HUES6 (cell line): ENCODE measurements at regions not wholly inside any gene's neighbourhood (a gene's known extent, or its start where the extent isn't known, plus 50 kb on each side); places are given as distances from the start of the nearest gene placed in this dataset.

ENCODE experiments used
- H3K27ac ChIP-seq: 2 replicates; pipeline ENCODE4 v1.7.0; 2013; ENCODE audit warnings: low read depth, mild to moderate bottlenecking, low read length, inconsistent platforms
- H3K27me3 ChIP-seq: 2 replicates; pipeline ENCODE4 v1.6.1; 2013; ENCODE audit warnings: low read length; ENCODE audit not compliant: control insufficient read depth, insufficient read depth
- H3K36me3 ChIP-seq: 2 replicates; pipeline ENCODE4 v1.6.1; 2013; ENCODE audit warnings: low read length; ENCODE audit not compliant: control insufficient read depth, insufficient read depth
- H3K4me1 ChIP-seq: 2 replicates; pipeline ENCODE4 v1.6.1; 2013; ENCODE audit warnings: low read length; ENCODE audit not compliant: control insufficient read depth, insufficient read depth
- H3K4me3 ChIP-seq: 2 replicates; pipeline ENCODE4 v1.5.1; 2013; ENCODE audit warnings: low read depth, low read length
- H3K9ac ChIP-seq: one replicate; pipeline ENCODE4 v1.6.1; 2013; ENCODE audit warnings: mild to moderate bottlenecking, low read length
- H3K9me3 ChIP-seq: 2 replicates; pipeline ENCODE4 v1.6.1; 2013; ENCODE audit warnings: low read depth, low read length; ENCODE audit not compliant: control insufficient read depth, insufficient read depth

GRCh38 chr13:88376760-88377388, 705.7 kb downstream of the SLITRK5 start:
- Histone ChIP-seq H3K36me3 (no peaks in the 10 kb centered on the region), H3K4me3 (no peak overlapping the region), H3K27me3 (no peaks in the 10 kb centered on the region), H3K9me3 (peaks cover 14% of the 10 kb centered on the region), H3K9ac (no peak overlapping the region), H3K27ac (no peak overlapping the region), H3K4me1 (no peaks in the 10 kb centered on the region)

GRCh38 chr13:88377852-88378251, 706.7 kb downstream of the SLITRK5 start:
- Histone ChIP-seq H3K27ac (no peak overlapping the region), H3K36me3 (no peaks in the 10 kb centered on the region), H3K9me3 (peaks cover 14% of the 10 kb centered on the region), H3K9ac (no peak overlapping the region), H3K27me3 (no peaks in the 10 kb centered on the region), H3K4me3 (no peak overlapping the region), H3K4me1 (no peaks in the 10 kb centered on the region)

DNA sequence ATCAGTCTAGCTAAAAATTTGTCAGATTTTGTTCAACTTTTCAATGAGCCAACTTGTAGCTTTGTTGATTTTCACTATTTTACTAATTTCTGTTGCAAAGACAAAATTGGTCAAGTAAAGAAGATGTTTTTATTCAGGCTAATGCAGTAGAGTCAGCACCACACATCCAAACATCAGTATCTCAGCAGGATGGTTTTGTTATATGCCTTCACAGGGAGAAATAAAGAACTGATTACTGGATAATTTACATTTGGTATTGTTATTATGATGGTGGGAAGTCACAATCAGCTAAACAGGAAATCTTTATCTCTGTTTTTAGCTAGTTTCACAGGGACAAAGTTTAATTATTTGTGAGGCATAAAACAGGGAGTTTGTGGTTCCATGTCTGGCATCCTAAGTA, 713.4 kb downstream of the SLITRK5 start:
- peaks cover 8% of the 10 kb centered on the region; the same call in 1 of the 2 replicates for H3K4me1 ChIP-seq
- no peaks in the 10 kb centered on the region for H3K36me3 ChIP-seq
- no peaks in the 10 kb centered on the region for H3K27me3 ChIP-seq
- no peak overlapping the region for H3K27ac ChIP-seq
- no peaks in the 10 kb centered on the region for H3K9me3 ChIP-seq
- H3K4me3 ChIP-seq = no peak overlapping the region
- no peak overlapping the region for H3K9ac ChIP-seq

DNA sequence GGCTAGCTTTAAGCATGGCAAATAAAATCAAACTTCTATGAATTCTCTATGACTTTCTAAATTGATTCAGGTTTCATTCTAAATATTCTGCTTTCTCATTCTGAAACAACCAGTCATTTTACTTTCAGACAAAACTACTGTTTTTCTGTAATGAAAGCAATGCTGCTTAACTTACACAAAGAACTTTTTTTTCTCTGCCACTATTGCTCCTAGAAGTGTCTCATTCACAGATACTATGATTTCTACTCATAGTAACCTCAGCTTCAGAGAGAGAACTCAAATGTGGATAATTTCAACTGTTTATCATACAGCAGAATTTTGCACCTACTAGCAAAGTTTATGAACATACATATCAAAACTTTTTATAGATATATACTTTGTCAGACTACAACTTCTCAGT, 724.6 kb downstream of the SLITRK5 start:
- Histone ChIP-seq H3K27me3 (no peaks in the 10 kb centered on the region), H3K4me1 (no peaks in the 10 kb centered on the region), H3K9ac (no peak overlapping the region), H3K4me3 (no peak overlapping the region), H3K27ac (no peak overlapping the region), H3K36me3 (no peaks in the 10 kb centered on the region), H3K9me3 (no peaks in the 10 kb centered on the region)

DNA sequence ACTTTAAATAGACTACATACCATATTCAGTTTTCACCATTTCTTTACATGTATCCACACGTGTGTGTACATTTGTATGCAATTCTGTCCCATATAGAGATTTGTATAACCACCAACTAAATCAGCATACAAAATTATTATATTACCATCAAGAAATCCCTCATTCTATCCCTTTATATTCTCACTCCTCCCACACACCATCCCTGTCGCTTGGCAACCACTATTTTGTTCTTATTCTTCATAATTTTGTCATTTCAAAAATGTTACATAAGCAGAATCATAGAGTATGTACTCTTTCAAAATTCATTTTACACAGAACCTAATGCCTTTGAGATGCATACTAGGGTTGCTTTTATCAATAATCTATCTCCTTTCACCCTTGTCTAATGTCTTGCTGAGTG, 740.5 kb downstream of the SLITRK5 start:
- peaks cover 3% of the 10 kb centered on the region for H3K4me1 ChIP-seq
- no peaks in the 10 kb centered on the region for H3K27me3 ChIP-seq
- H3K9ac ChIP-seq = no peak overlapping the region
- no peak overlapping the region for H3K4me3 ChIP-seq
- H3K9me3 ChIP-seq = no peaks in the 10 kb centered on the region
- no peak overlapping the region for H3K27ac ChIP-seq
- H3K36me3 ChIP-seq = no peaks in the 10 kb centered on the region

- H3K9ac ChIP-seq = no peak overlapping the region
- no peaks in the 10 kb centered on the region for H3K27me3 ChIP-seq
- H3K4me1 ChIP-seq = peaks cover 8% of the 10 kb centered on the region
- no peaks in the 10 kb centered on the region for H3K36me3 ChIP-seq
- no peak overlapping the region for H3K4me3 ChIP-seq
- no peak overlapping the region for H3K27ac ChIP-seq
- no peaks in the 10 kb centered on the region for H3K9me3 ChIP-seq
Observed at GRCh38 chr13:88417801-88418200, 746.6 kb downstream of the SLITRK5 start.

DNA sequence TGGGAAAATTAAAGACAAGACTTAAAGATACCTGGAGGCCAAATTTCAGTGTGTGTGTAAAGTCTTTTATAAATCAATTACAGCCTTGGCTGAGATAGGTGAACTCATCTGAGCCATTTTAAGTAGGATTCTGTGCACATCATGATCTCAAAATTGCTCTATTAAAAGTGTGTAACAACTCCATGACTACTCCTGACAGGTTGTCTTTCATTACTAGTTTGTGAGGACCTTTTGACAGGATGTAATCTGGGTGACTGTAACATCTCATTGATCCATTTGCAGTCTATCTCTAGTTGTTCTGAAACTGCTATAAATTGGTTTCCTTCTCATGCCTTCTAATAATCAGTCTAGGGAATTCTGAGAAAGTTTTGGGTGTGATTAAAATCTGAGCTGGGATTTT, 753.3 kb downstream of the SLITRK5 start:
- Histone ChIP-seq H3K27ac (no peak overlapping the region), H3K9ac (no peak overlapping the region), H3K4me1 (no peaks in the 10 kb centered on the region), H3K4me3 (no peak overlapping the region), H3K27me3 (no peaks in the 10 kb centered on the region), H3K9me3 (peaks cover 11% of the 10 kb centered on the region), H3K36me3 (no peaks in the 10 kb centered on the region)

GRCh38 chr13:88426661-88427060, 755.5 kb downstream of the SLITRK5 start:
- Histone ChIP-seq H3K9me3 (peaks cover 11% of the 10 kb centered on the region), H3K9ac (no peak overlapping the region), H3K27ac (no peak overlapping the region), H3K4me1 (no peaks in the 10 kb centered on the region), H3K36me3 (no peaks in the 10 kb centered on the region), H3K4me3 (no peak overlapping the region), H3K27me3 (no peaks in the 10 kb centered on the region)

DNA sequence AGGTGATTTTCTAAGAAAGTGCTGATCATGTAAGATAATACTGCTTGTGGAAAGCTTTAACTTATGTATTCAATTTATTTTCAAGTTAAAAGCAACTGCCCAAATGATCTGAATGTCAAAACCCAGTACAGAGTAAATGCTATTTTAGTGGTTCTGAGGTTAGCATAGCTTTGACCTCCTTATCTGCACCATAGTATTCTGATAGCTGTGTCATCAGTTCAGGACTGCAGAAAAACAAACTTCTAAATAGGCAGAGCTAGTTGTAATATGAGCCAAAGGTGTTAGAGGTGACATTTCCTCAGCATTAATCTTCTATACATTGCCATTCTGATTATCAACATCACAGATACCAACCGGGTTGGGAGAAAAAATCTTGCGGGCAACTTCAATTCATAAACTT, 758.7 kb downstream of the SLITRK5 start:
- Histone ChIP-seq H3K27me3 (no peaks in the 10 kb centered on the region), H3K9ac (no peak overlapping the region), H3K36me3 (no peaks in the 10 kb centered on the region), H3K4me3 (no peak overlapping the region), H3K9me3 (peaks cover 21% of the 10 kb centered on the region), H3K4me1 (no peaks in the 10 kb centered on the region), H3K27ac (no peak overlapping the region)

DNA sequence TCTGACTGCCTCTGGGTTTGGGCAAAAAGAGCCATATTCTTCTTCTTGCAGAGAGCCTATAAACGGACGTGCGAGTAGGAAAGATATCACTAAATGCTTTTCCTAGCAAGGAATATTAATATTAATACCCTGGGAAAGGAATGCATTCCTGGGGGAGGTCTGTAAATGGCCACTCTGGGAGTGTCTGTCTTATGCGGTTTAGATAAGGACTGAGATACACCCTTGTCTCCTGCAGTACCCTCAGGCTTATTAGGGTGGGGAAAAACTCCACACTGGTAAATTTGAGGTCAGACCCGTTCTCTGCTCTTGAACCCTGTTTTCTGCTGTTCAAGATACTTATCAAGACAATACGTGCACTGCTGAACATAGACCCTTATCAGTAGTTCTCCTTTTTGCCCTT, 763.8 kb downstream of the SLITRK5 start:
- H3K9me3 ChIP-seq = peaks cover 19% of the 10 kb centered on the region
- H3K9ac ChIP-seq = no peak overlapping the region
- H3K27ac ChIP-seq = no peak overlapping the region
- H3K36me3 ChIP-seq = no peaks in the 10 kb centered on the region
- H3K4me1 ChIP-seq = no peaks in the 10 kb centered on the region
- H3K4me3 ChIP-seq = no peak overlapping the region
- no peaks in the 10 kb centered on the region for H3K27me3 ChIP-seq

DNA sequence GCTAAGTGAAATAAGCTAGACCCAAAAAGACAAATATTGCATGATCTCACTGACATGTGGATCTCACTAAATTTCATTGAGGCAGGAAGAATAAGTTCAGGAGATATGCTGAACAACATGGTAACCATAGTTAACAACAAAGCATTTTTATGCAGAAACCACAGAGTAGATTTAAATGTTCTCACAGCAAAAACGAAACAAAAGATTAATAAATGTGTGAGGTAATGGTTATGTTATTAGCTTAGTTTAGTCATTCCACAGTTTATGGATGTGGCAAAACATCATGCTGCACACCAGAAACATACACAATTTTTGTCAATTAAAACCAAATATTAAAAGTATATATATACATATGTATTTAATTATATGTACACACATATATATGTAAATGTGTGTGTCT, 765.8 kb downstream of the SLITRK5 start:
- peaks cover 19% of the 10 kb centered on the region for H3K9me3 ChIP-seq
- no peaks in the 10 kb centered on the region for H3K36me3 ChIP-seq
- no peaks in the 10 kb centered on the region for H3K4me1 ChIP-seq
- no peak overlapping the region for H3K9ac ChIP-seq
- no peak overlapping the region for H3K27ac ChIP-seq
- no peaks in the 10 kb centered on the region for H3K27me3 ChIP-seq
- no peak overlapping the region for H3K4me3 ChIP-seq

DNA sequence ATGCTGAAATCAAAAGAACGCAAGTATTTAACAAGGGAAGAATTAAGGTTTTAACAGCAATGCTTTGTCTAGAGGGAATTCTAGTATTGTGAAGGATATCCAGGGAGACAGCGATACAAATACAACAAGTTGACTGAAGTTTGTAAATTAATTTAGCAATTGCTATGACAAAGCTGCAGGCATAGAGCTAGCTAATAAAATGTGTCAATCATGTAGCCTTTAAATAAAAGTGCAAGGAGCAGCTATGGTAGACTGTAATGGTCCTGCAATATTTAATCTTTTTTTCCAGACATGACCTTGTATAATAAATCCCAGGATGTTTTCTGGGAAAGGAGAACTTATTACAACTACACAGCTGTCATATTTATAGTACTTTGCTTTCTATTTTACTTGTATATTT, 779.3 kb downstream of the SLITRK5 start:
- Histone ChIP-seq H3K9ac (no peak overlapping the region), H3K27ac (no peak overlapping the region), H3K36me3 (no peaks in the 10 kb centered on the region), H3K4me3 (no peak overlapping the region), H3K27me3 (no peaks in the 10 kb centered on the region), H3K9me3 (peaks cover 12% of the 10 kb centered on the region), H3K4me1 (no peaks in the 10 kb centered on the region)
